ENCODE measurements at regions not wholly inside any gene's neighbourhood (a gene's known extent, or its start where the extent isn't known, plus 50 kb on each side); places are given as distances from the start of the nearest gene placed in this dataset.

DNA sequence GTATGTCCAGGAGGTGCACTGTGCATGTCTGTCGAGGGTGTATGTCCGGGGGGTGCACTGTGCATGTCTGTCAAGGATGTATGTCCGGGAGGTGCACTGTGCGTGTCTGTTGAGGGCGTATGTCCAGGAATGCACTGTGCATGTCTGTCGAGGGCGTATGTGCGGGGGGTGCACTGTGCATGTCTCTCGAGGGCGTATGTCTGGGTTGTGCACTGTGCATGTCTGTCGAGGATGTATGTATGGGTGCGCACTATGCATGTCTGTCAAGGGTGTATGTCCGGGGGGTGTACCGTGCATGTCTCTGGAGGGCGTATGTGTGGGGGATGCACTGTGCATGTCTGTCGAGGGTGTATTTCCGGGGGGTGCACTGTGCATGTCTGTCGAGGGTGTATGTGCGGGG lies 249.3 kb upstream of the MYT1L start:
- no peak for DNase-seq (ENCODE audit: unreplicated experiment)
- H3K27ac Mint-ChIP-seq (ENCODE audit: low read depth, unreplicated experiment): no peak overlapping the region
- no peak overlapping the region for H3K4me3 Mint-ChIP-seq (ENCODE audit: unreplicated experiment)
- ChIA-PET CTCF (no interaction called here), POLR2A (no interaction called here)
- no peaks in the 10 kb centered on the region for H3K27me3 Mint-ChIP-seq (ENCODE audit: insufficient read depth, unreplicated experiment)
- H3K4me1 Mint-ChIP-seq (ENCODE audit: insufficient read depth, unreplicated experiment): no peaks in the 10 kb centered on the region
- peaks cover 17% of the 10 kb centered on the region for H3K9me3 Mint-ChIP-seq (ENCODE audit: unreplicated experiment)
- TF ChIP-seq, protein P1, sequence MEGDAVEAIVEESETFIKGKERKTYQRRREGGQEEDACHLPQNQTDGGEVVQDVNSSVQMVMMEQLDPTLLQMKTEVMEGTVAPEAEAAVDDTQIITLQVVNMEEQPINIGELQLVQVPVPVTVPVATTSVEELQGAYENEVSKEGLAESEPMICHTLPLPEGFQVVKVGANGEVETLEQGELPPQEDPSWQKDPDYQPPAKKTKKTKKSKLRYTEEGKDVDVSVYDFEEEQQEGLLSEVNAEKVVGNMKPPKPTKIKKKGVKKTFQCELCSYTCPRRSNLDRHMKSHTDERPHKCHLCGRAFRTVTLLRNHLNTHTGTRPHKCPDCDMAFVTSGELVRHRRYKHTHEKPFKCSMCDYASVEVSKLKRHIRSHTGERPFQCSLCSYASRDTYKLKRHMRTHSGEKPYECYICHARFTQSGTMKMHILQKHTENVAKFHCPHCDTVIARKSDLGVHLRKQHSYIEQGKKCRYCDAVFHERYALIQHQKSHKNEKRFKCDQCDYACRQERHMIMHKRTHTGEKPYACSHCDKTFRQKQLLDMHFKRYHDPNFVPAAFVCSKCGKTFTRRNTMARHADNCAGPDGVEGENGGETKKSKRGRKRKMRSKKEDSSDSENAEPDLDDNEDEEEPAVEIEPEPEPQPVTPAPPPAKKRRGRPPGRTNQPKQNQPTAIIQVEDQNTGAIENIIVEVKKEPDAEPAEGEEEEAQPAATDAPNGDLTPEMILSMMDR (IDR thresholded peaks at IDR 0.05; ENCODE audit: unreplicated experiment): no peak
- BruUV-seq (replicated peaks): no TSS peak
- H3K36me3 Mint-ChIP-seq (ENCODE audit: insufficient read depth, unreplicated experiment): no peaks in the 10 kb centered on the region
- intact Hi-C loops (cut with micrococcal nuclease): no loop called here

DNA sequence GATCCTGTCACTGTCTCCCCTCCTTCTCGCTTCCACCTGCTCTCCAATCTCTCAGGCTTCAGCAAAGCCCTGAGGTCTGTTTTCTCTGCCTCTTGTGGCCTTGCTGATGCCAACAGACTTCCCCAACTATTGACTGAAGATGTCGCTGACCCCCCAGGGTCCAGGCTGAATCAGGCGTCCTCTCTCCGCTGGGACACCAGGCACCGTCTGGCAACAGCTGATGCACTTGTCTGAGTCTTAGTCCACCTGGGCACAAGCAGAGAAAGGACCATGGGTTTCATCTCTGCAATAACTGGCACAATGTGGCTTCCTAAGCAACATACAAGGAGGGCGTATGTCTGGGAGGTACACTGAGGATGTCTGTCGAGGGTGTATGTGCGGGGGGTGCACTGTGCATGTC lies 248.7 kb upstream of the MYT1L start:
- Mint-ChIP-seq H3K27me3 (ENCODE audit: insufficient read depth, unreplicated experiment) (no peaks in the 10 kb centered on the region), H3K4me1 (ENCODE audit: insufficient read depth, unreplicated experiment) (no peaks in the 10 kb centered on the region), H3K4me3 (ENCODE audit: unreplicated experiment) (no peak overlapping the region), H3K9me3 (ENCODE audit: unreplicated experiment) (peaks cover 14% of the 10 kb centered on the region), H3K36me3 (ENCODE audit: insufficient read depth, unreplicated experiment) (no peaks in the 10 kb centered on the region), H3K27ac (ENCODE audit: low read depth, unreplicated experiment) (no peak overlapping the region)
- intact Hi-C loops (cut with micrococcal nuclease): no loop called here
- CTCF ChIA-PET: interaction anchor here (0.6 kb wide), 1 partner anchor 187 kb away, joined by 5 read pairs; no protein-coding TSS in a partner anchor
- TF ChIP-seq, protein P1 (IDR thresholded peaks at IDR 0.05; ENCODE audit: unreplicated experiment): no peak
- POLR2A ChIA-PET: no interaction called here
- no TSS peak for BruUV-seq (replicated peaks)
- DNase-seq (ENCODE audit: unreplicated experiment): no peak

DNA sequence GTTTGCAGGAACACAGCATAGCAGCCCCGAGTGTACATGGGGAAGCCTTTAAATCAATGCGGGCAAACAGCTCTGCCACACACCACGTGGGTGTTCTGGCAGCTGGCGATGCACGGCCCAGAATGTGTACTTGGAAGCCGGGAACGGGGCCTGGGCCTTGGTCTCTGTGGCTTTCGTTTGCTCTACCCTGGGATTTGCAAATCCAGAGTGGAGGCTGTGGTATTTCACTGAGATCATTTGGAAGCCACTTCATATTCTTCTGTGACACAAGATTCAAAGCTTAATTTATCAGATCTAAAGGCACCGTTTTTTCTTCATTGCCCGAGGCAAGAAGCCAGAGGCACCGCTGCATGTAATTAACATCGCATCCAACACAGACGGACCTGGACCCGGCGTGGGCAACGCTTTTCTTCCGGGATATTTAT lies 246.3 kb upstream of the MYT1L start:
- no TSS peak for BruUV-seq (replicated peaks)
- POLR2A ChIA-PET: no interaction called here
- DNase-seq (ENCODE audit: unreplicated experiment): no peak
- TF ChIP-seq, protein P1 (IDR thresholded peaks at IDR 0.05; ENCODE audit: unreplicated experiment): no peak
- Mint-ChIP-seq H3K9me3 (ENCODE audit: unreplicated experiment) (peaks cover 12% of the 10 kb centered on the region), H3K27ac (ENCODE audit: low read depth, unreplicated experiment) (no peak overlapping the region), H3K4me1 (ENCODE audit: insufficient read depth, unreplicated experiment) (no peaks in the 10 kb centered on the region), H3K4me3 (ENCODE audit: unreplicated experiment) (no peak overlapping the region), H3K36me3 (ENCODE audit: insufficient read depth, unreplicated experiment) (no peaks in the 10 kb centered on the region), H3K27me3 (ENCODE audit: insufficient read depth, unreplicated experiment) (no peaks in the 10 kb centered on the region)
- CTCF ChIA-PET: no interaction called here
- intact Hi-C loops (cut with micrococcal nuclease): no loop called here

DNA sequence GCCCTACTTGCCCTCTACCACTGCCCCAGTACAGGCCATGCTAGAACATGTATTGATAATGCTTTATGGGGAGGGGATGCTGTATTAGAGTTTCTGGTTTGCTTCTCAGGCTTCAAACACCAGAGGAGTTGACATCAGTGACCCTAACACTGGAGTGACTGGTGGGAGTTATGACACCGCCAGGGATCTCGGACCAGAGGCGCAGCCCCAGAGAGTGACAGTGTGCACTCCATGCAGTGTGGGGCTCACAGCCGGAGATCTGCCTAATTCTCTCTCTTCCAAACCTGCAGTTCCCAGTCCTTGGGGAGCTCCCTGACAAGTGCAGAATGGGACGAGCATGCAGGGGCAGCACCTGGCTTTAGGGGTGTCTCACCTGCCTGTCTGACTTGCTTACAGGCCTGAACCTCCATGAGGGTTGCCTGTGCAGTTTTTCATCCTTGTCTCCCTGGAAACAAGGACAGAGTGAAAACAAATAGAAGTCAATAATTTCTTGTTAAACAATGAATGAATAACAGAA lies 244.9 kb upstream of the MYT1L start:
- H3K27ac Mint-ChIP-seq (ENCODE audit: low read depth, unreplicated experiment): no peak overlapping the region
- H3K27me3 Mint-ChIP-seq (ENCODE audit: insufficient read depth, unreplicated experiment): no peaks in the 10 kb centered on the region
- H3K9me3 Mint-ChIP-seq (ENCODE audit: unreplicated experiment): peaks cover 12% of the 10 kb centered on the region
- H3K36me3 Mint-ChIP-seq (ENCODE audit: insufficient read depth, unreplicated experiment): no peaks in the 10 kb centered on the region
- no peaks in the 10 kb centered on the region for H3K4me1 Mint-ChIP-seq (ENCODE audit: insufficient read depth, unreplicated experiment)
- DNase-seq (ENCODE audit: unreplicated experiment): no peak
- ChIA-PET POLR2A (no interaction called here), CTCF (no interaction called here)
- intact Hi-C loops (cut with micrococcal nuclease): no loop called here
- TF ChIP-seq, protein P1 (IDR thresholded peaks at IDR 0.05; ENCODE audit: unreplicated experiment): no peak
- BruUV-seq (replicated peaks): no TSS peak
- no peak overlapping the region for H3K4me3 Mint-ChIP-seq (ENCODE audit: unreplicated experiment)

Measured in MCF 10A (cell line).